Muscle of back (tissue), 3 donors: ENCODE measurements at regions not wholly inside any gene's neighbourhood (a gene's known extent, or its start where the extent isn't known, plus 50 kb on each side); places are given as distances from the start of the nearest gene placed in this dataset.

Experiments
- DNase-seq, 3 donors: peaks; one replicate each; pipeline versions ENCODE4 v3.0.0 to v3.0.0-alpha.2; 2013

DNA sequence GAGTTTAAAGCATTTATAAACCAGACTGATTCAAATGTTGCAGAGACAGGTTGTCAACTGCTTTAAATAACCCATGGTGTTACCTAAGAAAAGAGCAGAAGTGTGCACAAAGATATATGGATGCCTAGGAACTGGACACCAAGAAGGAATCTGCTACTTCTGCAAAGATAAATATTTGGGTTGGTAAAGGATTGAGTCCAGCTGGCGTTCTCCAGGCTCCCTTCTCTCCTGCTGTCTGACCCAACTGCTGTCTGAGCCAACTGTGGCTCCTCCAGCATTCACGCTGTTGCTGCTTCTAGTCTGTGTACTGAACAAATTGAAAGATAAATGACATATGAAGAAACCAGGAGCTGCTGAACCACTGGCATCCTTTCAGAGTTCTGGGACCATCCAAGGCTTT is 1167.8 kb upstream of the PRKX start:
- no peak for DNase-seq

DNA sequence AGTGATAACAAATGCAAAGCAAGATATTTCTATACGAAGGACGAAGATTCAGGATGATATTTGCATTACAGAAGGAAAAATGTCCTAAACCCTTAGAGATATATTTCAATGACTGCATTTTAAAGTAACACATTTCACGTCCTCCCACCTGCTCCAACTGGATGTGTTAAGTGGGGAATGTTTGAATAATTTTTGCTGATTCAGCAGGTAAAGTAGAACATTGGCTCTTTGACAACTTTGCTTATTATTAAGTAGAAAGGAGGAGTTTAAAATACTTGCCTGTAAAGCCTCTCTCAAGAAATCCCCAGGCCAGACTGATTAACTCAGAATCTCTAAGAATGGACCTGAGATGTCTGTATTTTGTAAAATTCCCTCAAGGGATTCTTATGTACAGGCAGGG is 1165.2 kb upstream of the PRKX start:
- no peak for DNase-seq

DNA sequence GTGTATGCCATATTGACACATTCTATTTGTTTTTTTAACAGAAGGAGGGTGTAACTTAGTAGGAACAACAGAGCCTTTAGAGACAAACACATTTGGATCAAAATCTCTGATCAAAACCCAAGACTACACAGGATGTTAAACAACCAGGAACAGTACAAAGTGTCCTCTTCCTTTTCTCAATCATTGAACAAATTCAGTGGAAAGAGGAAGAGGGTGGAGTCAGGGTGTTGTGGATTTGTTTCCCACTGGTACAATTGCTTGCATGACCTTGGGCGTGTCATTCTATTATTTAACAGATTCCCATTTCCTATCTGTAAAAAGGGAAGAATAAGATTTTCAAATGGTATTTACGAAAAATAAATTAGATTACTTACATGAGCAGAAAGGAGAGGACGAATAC is 1162.8 kb upstream of the PRKX start:
- DNase-seq: no peak

DNA sequence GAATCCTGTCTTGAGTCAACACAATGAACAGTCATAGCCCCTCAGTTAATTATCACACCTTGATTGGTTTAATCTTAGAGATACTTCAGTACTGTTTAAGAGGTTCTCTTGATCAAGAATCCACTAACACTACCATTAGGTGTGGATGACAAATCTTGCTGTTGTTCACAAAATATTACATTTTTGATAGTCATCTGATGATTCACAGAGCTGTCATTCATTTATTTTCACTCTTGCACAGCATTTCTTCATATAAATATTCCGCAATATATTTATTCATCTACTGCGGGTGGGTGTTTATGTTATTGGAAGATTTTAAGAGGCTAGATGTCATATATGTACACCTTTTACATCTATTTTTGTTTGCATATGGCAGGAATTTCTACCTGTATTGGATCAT is 1138.1 kb upstream of the PRKX start:
- no peak for DNase-seq

DNA sequence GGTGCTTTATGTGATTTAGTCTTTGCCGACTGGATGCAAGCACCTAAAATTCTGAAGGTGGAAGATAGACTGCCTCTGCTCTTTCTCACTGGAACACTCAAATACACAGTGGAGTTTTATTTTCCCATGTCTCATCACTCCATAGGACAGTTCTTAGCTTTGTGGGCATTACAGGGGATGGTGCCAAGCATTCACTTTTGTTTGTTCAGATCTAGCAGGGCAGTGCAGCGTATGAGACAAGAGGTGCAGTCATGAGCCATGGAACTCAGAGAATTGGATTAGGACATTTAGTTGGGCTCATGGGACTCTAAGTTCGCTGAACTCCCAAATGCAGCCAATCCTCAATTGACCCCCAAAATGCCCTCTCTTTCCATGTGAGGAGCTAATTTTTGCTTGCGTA is 1136.9 kb upstream of the PRKX start:
- peak in 1 of 3 donors; percentile 0 for DNase-seq

DNA sequence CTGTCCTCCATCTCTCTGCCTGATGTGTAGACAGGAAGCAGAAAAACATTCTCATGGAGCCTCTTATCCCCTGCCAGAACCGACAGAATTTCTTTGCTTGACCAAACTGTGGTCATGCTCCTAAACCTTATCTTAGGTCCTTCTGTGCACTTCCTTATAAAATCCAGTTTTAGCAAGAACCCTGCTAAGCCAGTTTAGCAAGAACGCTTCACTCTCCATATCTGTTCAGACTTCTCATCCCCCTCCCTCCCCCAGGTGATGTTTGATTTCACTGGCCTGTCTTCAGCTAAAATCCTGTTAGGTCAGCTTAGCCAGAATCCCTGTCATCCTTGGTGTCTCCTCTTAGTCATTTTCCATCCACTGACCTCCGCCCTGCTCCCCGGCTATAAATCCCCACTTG is 1130.9 kb upstream of the PRKX start:
- no peak for DNase-seq

DNA sequence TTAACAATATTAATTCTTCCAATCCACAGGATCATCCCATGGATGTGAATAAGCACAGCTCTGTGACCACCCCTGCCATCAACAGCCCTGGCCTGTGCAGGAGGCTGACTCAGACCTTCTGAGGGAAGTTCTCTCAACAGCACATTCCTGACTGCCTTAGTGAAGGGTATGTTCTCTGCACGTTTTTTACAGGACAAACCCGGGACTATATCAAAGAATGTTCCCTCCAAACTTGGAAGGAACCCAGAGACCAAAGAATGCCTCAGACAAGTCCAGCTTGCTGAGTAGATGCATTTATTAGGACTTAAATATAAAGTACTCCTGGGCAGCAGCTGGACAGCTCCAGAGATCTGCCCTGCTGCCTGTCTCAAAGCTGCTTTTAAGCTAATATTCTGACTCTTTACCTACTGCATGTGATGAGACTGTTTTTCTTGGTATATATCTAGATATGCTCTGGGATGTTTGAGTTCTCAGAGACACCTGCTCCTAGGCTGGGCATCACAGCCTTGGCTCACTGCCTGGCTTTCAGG is 1127.8 kb upstream of the PRKX start:
- DNase-seq: no peak

DNA sequence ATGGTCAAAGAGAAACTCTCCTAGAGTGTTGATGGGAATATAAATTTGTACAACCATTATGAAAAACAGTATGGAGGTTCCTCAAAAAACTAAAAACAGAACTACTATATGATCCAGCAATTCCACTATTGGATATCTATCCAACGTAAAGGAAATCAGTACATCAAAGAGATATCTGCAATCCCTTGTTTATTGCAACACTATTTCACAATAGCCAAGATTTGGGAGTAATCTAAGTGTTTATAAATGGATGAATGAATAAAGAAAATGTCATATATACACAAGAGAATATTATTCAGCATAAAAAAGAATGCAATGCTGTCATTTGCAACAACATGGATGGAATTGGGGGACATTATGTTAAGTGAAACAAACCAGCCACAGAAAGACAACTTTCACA is 1118.1 kb upstream of the PRKX start:
- no peak for DNase-seq

DNA sequence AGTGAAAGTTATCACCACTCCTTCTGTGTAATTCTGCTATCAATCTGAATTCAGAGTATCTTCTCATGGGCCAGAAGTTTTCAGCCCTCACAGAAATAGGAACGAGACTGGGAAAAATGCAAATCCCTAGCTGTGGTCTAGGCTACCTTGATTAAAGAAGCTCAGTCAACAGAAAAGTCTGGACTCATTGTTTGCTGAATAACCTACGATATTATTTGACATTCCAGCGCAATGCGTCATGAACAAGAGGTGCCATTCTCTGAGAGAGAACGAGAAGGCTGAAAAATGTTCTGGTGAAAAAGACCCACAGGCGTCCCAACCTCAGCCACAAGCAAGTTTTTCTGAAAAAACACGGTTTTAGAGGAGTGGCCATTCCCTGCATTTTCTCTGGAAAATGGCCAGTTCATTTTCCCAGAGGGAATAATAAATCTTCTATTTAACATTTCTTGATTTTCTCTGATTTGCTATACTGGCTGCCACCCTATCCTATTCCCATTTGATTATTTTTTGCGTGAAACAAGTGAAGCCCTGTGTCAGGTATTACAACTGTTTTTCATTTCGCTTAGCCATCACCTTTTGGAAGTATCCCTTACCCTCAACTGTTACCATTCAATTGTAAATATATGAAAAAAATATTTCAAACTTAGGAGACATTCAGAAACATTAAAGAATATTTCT is 1117.6 kb upstream of the PRKX start:
- DNase-seq: no peak

DNA sequence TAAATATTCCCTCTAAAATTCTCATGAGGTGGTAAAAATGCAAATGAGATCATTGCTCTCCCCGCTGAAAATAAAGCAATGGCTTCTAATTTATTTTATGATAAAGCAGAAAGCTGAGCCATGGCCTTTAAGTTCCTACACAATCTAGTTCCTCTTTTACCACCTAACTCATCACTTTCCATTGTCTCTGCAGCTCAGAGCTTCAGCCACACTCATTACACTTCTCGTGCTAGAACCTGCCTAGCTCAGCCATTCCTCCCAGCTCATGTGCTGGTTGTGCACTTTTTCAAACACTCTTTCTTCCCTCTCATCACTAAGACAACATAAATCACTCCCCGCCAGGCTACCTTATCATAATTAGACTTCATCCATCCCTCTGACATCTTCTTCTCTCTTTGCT is 1112.1 kb upstream of the PRKX start:
- peak in 2 of 3 donors; percentile 3 for DNase-seq

DNA sequence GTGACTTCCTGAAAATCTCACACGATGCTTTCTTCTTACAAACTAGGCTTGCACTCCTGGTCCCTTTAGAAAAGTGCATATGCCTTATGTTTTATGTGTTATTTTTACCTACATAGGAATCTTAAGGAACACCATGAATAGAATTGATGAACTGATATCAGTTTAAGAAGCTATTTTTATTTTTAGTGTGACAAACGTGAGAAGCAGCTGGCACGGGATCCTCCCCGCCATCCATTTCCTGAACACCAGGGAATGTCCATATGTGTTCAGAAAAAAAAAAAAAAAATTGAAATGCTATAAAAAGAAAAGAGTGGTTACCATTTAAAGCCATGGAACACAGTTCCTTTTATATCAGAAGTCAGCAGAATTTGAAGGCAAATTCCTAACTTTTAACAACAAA is 1096.1 kb upstream of the PRKX start:
- DNase-seq: peak in 1 of 3 donors; percentile 0

DNA sequence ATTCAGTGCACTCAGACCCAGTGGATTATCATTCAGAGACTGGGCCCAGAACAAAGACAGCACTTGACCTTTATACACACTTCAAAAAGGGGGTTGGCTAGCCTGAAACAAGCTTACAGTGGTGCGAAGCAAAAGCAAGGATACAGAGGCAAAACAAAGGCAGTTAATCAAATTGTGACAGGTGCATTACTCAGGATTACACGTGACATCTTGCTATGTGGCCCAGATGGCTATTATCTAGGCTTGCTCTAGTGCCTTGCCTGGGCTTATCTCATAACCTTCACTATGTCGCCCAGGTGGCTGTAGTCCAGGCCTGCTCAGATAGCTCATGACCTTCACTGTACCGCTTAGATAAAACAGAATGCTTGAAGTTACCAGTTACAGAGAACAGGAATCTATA is 1092.1 kb upstream of the PRKX start:
- DNase-seq: no peak

DNA sequence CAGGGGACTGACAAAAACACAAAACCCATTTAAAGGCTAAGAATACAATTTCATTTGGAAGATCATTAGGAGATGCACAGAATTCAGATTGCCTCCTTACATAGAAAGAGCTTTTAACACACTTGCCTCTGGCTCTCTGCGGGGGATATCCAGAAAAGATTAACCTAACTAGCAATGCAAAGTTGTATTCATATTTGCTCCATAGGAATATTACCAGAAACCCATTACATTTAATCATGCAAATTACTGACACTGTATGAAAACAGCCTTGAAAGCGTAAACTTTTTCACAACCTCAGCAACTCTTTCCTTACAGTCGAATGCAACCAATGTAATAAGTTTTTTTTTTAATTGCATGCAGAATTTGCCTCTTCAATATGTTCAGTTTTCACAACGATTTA is 1087.3 kb upstream of the PRKX start:
- DNase-seq: no peak

DNA sequence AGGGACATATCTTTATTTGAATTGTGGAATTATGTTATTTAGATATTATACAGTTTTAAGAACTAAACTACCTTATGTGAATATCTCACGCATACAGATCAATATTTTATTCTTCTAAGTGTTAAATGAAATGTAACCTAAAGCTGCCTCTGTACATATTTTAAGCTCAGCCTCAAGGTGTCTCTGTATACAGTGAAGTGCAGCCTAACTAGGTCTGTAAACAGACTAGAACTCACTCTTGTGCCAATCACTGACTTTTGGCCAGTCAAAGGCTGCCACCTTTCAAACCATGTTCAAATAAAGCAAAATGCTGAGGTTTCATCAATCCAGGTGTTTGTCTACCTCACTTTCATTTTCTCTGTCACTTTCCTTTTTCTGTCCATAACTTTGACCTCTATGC is 1074.5 kb upstream of the PRKX start:
- no peak for DNase-seq

DNA sequence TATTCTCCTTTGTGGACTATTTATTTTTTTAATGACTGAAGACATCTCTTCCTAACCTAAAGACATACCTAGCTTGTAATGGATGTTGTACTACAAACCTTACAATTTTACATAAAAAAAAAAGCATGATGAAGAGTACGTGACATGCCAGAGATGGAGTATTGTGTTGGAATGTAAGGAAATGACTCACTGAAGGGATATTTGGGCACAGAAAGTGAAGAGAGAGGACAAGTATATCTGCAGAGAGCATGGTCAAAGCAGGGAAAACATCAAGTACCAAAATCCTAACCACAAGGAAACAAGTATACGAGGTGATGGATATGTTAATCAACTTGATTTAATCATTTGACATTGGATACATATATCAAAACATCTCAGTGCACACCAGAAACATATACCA is 1051.4 kb upstream of the PRKX start:
- no peak for DNase-seq

DNA sequence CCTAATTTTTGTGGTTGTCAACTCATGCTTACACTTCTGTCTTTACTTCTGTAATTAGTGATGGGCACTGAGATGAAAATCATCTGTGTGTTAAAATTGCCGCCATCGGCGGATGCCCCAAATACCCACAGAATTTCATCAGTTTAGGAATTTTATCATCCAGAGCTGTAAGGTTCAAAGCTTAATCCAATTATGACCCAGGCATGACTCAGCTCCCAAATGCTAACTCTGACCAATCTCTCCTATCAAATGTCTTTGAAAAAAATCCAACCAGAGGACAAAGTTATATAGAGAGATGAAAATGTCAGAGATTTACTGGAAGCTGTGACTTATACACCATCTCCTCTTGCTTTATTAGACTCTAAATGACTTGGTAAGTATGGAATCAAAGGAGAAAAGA is 1048.7 kb upstream of the PRKX start:
- no peak for DNase-seq

DNA sequence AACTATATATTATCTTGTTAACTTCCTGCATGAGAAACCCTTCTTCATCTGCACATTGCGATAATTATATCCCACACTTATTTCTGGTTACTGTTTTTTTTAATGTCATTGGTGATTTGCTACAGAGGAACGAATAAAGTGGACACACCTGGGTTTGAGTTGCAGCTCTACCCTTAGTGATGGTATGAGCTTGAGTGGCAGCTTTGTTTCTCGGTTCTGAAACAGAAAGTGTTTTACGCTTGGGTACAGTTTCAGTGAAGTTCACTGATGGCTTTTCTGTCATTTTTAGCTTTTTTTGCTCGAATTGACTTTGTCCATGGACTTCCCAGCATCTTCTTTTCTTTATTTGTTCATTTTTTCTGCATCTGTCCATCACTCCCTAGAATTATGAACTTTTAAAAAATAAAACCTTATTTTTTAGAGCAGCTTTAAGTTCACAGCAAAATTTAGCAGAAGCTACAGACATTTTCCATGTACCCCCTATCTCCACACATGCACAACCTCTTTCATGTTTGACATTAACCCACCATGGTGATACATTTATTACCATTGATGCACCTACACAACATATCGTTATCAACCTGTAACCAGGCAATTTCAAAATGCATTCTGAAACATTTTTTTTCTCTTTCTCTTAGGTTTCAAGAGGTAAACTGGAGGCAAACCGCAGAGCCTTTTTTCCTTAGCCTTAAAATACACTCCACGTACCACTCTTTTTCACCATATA is 1041.6 kb upstream of the PRKX start:
- DNase-seq: no peak

DNA sequence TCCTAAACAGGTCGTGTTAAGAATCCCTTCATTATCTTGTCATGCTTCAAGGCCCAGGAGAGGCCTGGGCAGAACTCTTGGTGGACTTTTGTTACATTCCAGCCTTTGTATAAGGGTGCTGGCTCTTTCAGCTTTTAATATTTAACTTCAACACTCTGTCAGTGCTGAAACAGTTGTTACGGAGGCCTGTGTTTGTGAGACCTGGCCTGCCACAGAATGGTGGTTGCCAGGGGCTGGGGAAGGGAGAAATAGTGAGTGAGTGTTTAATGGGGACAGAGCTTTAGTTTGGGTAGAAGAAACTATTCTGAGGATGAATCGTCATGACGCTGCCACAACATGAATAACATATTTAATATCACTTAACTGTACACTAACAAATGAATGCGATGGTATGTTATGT is 1027.6 kb upstream of the PRKX start:
- DNase-seq: no peak

DNA sequence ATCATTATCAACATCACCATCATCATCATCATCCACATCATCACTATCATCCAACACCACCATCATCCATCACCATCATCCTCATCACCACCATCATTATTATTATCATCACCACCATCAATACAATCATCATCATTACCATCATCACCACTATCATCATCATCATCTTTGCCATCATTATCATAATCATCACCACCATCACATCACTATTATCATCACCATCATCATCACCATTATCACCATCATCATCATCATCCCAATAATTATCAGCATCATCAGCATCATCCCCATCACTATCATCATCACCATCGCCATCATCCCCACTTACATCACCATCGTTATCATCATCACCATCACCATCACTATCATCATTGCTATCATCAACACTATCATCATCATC is 1021.9 kb upstream of the PRKX start:
- no peak for DNase-seq

DNA sequence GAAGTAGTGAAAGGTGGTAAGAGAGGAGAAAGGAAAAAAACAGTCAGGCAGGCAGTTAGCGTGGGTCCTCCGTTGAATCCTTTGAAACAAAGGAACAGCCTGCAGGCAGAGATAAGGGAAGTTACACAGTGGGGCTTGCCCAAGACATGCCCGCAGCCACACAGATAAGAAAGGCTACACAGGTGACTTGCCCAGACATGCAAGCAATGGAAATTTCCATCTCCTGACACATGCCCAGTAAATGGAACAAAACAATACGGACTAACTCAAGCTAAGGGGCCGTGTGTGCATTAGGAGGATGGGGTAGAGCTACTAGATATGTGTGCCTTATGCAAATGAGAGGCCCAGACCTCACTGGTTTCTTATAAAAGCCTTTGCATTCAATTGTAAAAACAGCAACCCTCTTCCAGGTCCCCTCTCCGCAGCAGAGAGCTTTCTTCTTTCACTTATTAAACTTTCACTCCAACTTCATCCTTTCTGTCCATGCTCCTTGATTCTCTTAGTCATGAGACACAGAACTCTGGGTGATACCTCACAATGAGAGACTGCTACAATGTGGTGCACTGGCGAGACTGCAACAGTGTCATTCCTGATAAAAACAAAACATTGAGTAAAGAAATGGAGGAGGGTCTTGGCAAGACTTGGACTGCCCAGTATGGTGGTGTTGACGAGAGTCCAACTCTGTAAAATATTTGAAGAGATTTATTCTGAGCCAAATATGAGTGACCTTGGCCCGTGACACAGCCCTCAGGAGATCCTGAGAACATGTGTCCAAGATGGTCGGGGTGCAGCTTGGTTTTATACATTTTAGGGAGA is 997.4 kb upstream of the PRKX start:
- DNase-seq: no peak

DNA sequence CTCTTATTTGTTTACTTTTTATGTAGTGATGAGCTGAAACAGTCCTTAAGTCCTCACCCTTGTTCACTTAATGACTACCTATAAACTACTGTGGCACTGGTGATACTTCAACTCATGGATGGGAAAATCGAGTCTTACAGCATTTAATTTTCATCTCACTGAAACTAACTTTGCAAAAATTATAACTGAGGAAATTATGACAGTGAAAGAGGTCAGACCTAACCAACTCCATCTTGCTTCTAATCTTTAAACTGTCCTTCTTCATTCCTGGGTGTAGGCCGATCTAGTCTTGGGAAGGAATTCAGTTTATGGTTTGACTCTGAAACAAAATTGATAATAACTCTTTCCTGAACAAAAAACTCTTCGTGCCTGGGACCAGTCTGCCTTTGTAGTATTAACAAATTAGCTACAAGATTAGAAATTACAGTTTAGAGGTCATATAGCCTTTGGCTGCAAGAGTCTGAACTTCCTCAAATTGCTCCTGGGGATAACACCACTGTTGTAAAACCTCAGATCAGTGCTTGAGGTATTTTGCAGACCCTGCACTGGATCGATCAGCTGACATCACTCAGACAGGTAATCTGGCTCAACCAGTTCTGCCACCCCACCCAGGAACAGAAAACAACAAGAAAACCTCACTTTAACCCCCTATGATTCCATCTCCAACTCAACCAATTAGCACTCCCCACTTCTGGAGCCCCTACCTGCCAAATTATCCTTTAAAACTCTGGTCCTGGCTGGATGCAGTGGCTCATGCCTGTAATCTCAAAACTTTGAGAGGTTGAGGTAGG is 995.7 kb upstream of the PRKX start:
- no peak for DNase-seq

DNA sequence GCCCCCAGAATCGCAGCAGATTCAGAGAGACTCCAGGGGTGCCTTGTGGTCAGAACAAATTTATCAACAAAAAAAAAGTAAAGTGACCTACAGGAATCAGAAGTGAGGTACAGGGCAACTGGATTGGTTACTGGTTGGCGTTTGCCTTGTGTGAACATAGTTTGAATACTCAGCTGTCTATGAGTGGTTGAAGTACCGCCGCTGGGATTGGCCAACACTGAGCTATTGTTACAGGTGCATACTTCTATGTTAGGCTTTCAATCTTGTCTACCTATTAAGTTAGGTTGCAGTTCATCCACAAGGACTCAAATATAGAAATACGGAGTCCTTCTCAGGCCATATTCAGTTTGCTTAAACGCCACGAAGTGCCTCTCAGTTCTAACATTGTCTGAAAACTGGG is 993.5 kb upstream of the PRKX start:
- DNase-seq: no peak
